ENCODE measurements at regions not wholly inside any gene's neighbourhood (a gene's known extent, or its start where the extent isn't known, plus 50 kb on each side); places are given as distances from the start of the nearest gene placed in this dataset.
A peak's percentile ranks its signal among the peaks of the same experiment; 100 is the strongest.

- DNase-seq (ENCODE audit: low read depth) = no peak
- TF ChIP-seq CTCF (conservative IDR thresholded peaks at IDR 0.05; ENCODE audit: control insufficient read depth, insufficient read depth, low read depth, low read length) = no peak
- no peak overlapping the region for H3K4me3 ChIP-seq (ENCODE audit: control insufficient read depth, low read depth, low read length)
Observed at GRCh38 chr5:23027331-23027730, 174.2 kb upstream of the CDH12 start.

- TF ChIP-seq CTCF (conservative IDR thresholded peaks at IDR 0.05; ENCODE audit: control insufficient read depth, insufficient read depth, low read depth, low read length) = no peak
- H3K4me3 ChIP-seq (ENCODE audit: control insufficient read depth, low read depth, low read length) = no peak overlapping the region
- peak; percentile 68 for DNase-seq (ENCODE audit: low read depth)
Observed at GRCh38 chr5:23026252-23027170, 173.4 kb upstream of the CDH12 start.

- DNase-seq (ENCODE audit: low read depth) = peak; percentile 11
- TF ChIP-seq CTCF (conservative IDR thresholded peaks at IDR 0.05; ENCODE audit: control insufficient read depth, insufficient read depth, low read depth, low read length) = no peak
- no peak overlapping the region for H3K4me3 ChIP-seq (ENCODE audit: control insufficient read depth, low read depth, low read length)
Observed at GRCh38 chr5:23025629-23026233, 172.6 kb upstream of the CDH12 start.

- TF ChIP-seq CTCF (conservative IDR thresholded peaks at IDR 0.05; ENCODE audit: control insufficient read depth, insufficient read depth, low read depth, low read length) = no peak
- no peak for DNase-seq (ENCODE audit: low read depth)
- no peak overlapping the region for H3K4me3 ChIP-seq (ENCODE audit: control insufficient read depth, low read depth, low read length)
Observed at GRCh38 chr5:23024470-23024869, 171.3 kb upstream of the CDH12 start.

- no peak for DNase-seq (ENCODE audit: low read depth)
- H3K4me3 ChIP-seq (ENCODE audit: control insufficient read depth, low read depth, low read length) = no peak overlapping the region
- TF ChIP-seq CTCF (conservative IDR thresholded peaks at IDR 0.05; ENCODE audit: control insufficient read depth, insufficient read depth, low read depth, low read length) = no peak
Observed at GRCh38 chr5:23014825-23015224, 161.7 kb upstream of the CDH12 start.

GRCh38 chr5:23014266-23014665 lies 161.1 kb upstream of the CDH12 start:
- no peak overlapping the region for H3K4me3 ChIP-seq (ENCODE audit: control insufficient read depth, low read depth, low read length)
- DNase-seq (ENCODE audit: low read depth) = no peak
- TF ChIP-seq CTCF (conservative IDR thresholded peaks at IDR 0.05; ENCODE audit: control insufficient read depth, insufficient read depth, low read depth, low read length) = no peak
